ENCODE measurements at regions not wholly inside any gene's neighbourhood (a gene's known extent, or its start where the extent isn't known, plus 50 kb on each side); places are given as distances from the start of the nearest gene placed in this dataset.
"Not testable (repeated sequence)": the region's sequence is repeated elsewhere in the genome, so short reads cannot be mapped to it uniquely, and the experiment has no call there.

- TF ChIP-seq ZNF462 (CRISPR knock-in tag; IDR thresholded peaks at IDR 0.05) (no peak), POLR2AphosphoS5 (IDR thresholded peaks at IDR 0.05; ENCODE audit: low read depth) (no peak)
These were observed 113.5 kb upstream of the TNPO1 start (continued) for GRCh38 chr5:72702881-72703434.

- not testable (repeated sequence) for H3K27ac ChIP-seq (ENCODE audit: low read depth); H3K27me3 Mint-ChIP-seq (ENCODE audit: insufficient read depth, low read depth, poor library complexity); H3K4me1 ChIP-seq (ENCODE audit: insufficient read depth); H2AFZ ChIP-seq; H3K4me1 Mint-ChIP-seq; H3K79me2 ChIP-seq (replicated peaks; ENCODE audit: insufficient read depth); H3K4me3 ChIP-seq; ATAC-seq; H3K9me3 Mint-ChIP-seq; H3K36me3 ChIP-seq (ENCODE audit: insufficient read depth); H3K4me2 ChIP-seq; H3K36me3 Mint-ChIP-seq (ENCODE audit: low read depth); DNase-seq (ENCODE audit: low spot score); H3K27me3 ChIP-seq (ENCODE audit: insufficient read depth); H4K20me1 ChIP-seq (replicated peaks; ENCODE audit: insufficient read depth); H3K9me2 ChIP-seq (ENCODE audit: insufficient read depth); H3K4me3 Mint-ChIP-seq; H3K27ac Mint-ChIP-seq; H3F3A ChIP-seq (replicated peaks; ENCODE audit: low read depth)
These were observed 114.4 kb upstream of the TNPO1 start for GRCh38 chr5:72702105-72702504.

GRCh38 chr5:72698481-72698880 is 118.0 kb upstream of the TNPO1 start:
- no peaks in the 10 kb centered on the region for H4K20me1 ChIP-seq (replicated peaks; ENCODE audit: insufficient read depth)
- DNase-seq (ENCODE audit: low spot score) (no peak), ATAC-seq (no peak)
- H3K4me3 Mint-ChIP-seq = no peak overlapping the region
- H3K27ac ChIP-seq (ENCODE audit: low read depth) = no peak overlapping the region
- H3K36me3 ChIP-seq (ENCODE audit: insufficient read depth) = no peaks in the 10 kb centered on the region
- no peak overlapping the region for H3K27ac Mint-ChIP-seq
- H3K27me3 ChIP-seq (ENCODE audit: insufficient read depth) = no peaks in the 10 kb centered on the region
- no peaks in the 10 kb centered on the region for H3K36me3 Mint-ChIP-seq (ENCODE audit: low read depth)
- H3K9me2 ChIP-seq (ENCODE audit: insufficient read depth) = no peaks in the 10 kb centered on the region; the same call in 1 of the 2 replicates
- no peak overlapping the region for H3K4me3 ChIP-seq
- H3K9me3 Mint-ChIP-seq = peaks cover 3% of the 10 kb centered on the region; the same call in 2 of the 3 replicates
- TF ChIP-seq ZNF114 (CRISPR knock-in tag; IDR thresholded peaks at IDR 0.05) = no peak
- TF ChIP-seq POLR2AphosphoS5 (IDR thresholded peaks at IDR 0.05; ENCODE audit: low read depth) = no peak
- no peak for TF ChIP-seq JUNB (IDR thresholded peaks at IDR 0.05; ENCODE audit: unreplicated experiment)
- no peak overlapping the region for H2AFZ ChIP-seq
- H3K79me2 ChIP-seq (replicated peaks; ENCODE audit: insufficient read depth) = no peaks in the 10 kb centered on the region
- H3K27me3 Mint-ChIP-seq (ENCODE audit: insufficient read depth, low read depth, poor library complexity) = no peaks in the 10 kb centered on the region
- no peaks in the 10 kb centered on the region for H3K4me1 ChIP-seq (ENCODE audit: insufficient read depth)
- H3F3A ChIP-seq (replicated peaks; ENCODE audit: low read depth) = no peaks in the 10 kb centered on the region
- no peak overlapping the region for H3K4me2 ChIP-seq
- H3K4me1 Mint-ChIP-seq = peaks cover 3% of the 10 kb centered on the region; the same call in 1 of the 3 replicates
